ENCODE measurements at regions not wholly inside any gene's neighbourhood (a gene's known extent, or its start where the extent isn't known, plus 50 kb on each side); places are given as distances from the start of the nearest gene placed in this dataset.

GRCh38 chr15:98506172-98506571 lies 142.2 kb upstream of the IGF1R start:
- no peak for ATAC-seq
- no peak for TF ChIP-seq SNAI2 (CRISPR knock-in tag; IDR thresholded peaks at IDR 0.05)
- no peak for TF ChIP-seq TOX (CRISPR knock-in tag; IDR thresholded peaks at IDR 0.05; ENCODE audit: borderline replicate concordance)
- TF ChIP-seq ARNTL (CRISPR knock-in tag; IDR thresholded peaks at IDR 0.05; ENCODE audit: borderline replicate concordance, low read depth), result no peak
- TF ChIP-seq ESRRG (CRISPR knock-in tag; IDR thresholded peaks at IDR 0.05), result no peak
- no peak for TF ChIP-seq CSDC2 (CRISPR knock-in tag; IDR thresholded peaks at IDR 0.05)
- TF ChIP-seq TCF4 (CRISPR knock-in tag; IDR thresholded peaks at IDR 0.05; ENCODE audit: borderline replicate concordance), result no peak
- TF ChIP-seq POU6F1 (CRISPR knock-in tag; IDR thresholded peaks at IDR 0.05; ENCODE audit: borderline replicate concordance, low read depth), result no peak
- TF ChIP-seq BACH2 (CRISPR knock-in tag; IDR thresholded peaks at IDR 0.05; ENCODE audit: borderline replicate concordance), result no peak
- TF ChIP-seq GLIS3 (CRISPR knock-in tag; IDR thresholded peaks at IDR 0.05), result no peak
- TF ChIP-seq TSHZ2 (CRISPR knock-in tag; IDR thresholded peaks at IDR 0.05), result no peak

- TF ChIP-seq PPARA (CRISPR knock-in tag; IDR thresholded peaks at IDR 0.05; ENCODE audit: borderline replicate concordance) (no peak), ZFP30 (CRISPR knock-in tag; IDR thresholded peaks at IDR 0.05) (no peak), CREB5 (CRISPR knock-in tag; IDR thresholded peaks at IDR 0.05; ENCODE audit: low read depth) (no peak), GLIS3 (CRISPR knock-in tag; IDR thresholded peaks at IDR 0.05) (no peak), TSHZ2 (CRISPR knock-in tag; IDR thresholded peaks at IDR 0.05) (no peak), BACH2 (CRISPR knock-in tag; IDR thresholded peaks at IDR 0.05; ENCODE audit: borderline replicate concordance) (no peak), ZC3H10 (CRISPR knock-in tag; IDR thresholded peaks at IDR 0.05) (no peak), TCF4 (CRISPR knock-in tag; IDR thresholded peaks at IDR 0.05; ENCODE audit: borderline replicate concordance) (no peak), ZNF565 (CRISPR knock-in tag; conservative IDR thresholded peaks at IDR 0.05; ENCODE audit: low read depth) (no peak), CSRNP3 (CRISPR knock-in tag; IDR thresholded peaks at IDR 0.05) (no peak), PATZ1 (CRISPR knock-in tag; IDR thresholded peaks at IDR 0.05; ENCODE audit: borderline replicate concordance) (no peak), POU6F1 (CRISPR knock-in tag; IDR thresholded peaks at IDR 0.05; ENCODE audit: borderline replicate concordance, low read depth) (no peak), CSDC2 (CRISPR knock-in tag; IDR thresholded peaks at IDR 0.05) (no peak), ARNTL (CRISPR knock-in tag; IDR thresholded peaks at IDR 0.05; ENCODE audit: borderline replicate concordance, low read depth) (no peak), OSR1 (CRISPR knock-in tag; IDR thresholded peaks at IDR 0.05) (no peak), ISL1 (CRISPR knock-in tag; IDR thresholded peaks at IDR 0.05) (no peak)
- no peak for ATAC-seq
Observed at GRCh38 chr15:98506711-98507110, 141.6 kb upstream of the IGF1R start.
